ENCODE measurements at regions not wholly inside any gene's neighbourhood (a gene's known extent, or its start where the extent isn't known, plus 50 kb on each side); places are given as distances from the start of the nearest gene placed in this dataset.

GRCh38 chr15:35186346-35186745 lies 101.3 kb upstream of the NANOGP8 start:
- TF ChIP-seq POLR2AphosphoS5 (IDR thresholded peaks at IDR 0.05) (no peak), CTCF (IDR thresholded peaks at IDR 0.05; ENCODE audit: poor library complexity, severe bottlenecking) (no peak)

All from neural cell (in vitro differentiated cells).